ENCODE measurements at regions not wholly inside any gene's neighbourhood (a gene's known extent, or its start where the extent isn't known, plus 50 kb on each side); places are given as distances from the start of the nearest gene placed in this dataset.

- TF ChIP-seq CTCF (IDR thresholded peaks at IDR 0.05 in 4 of 5, conservative IDR thresholded peaks at IDR 0.05 in 1 of 5) = no peak
- no peak for TF ChIP-seq POLR2A (IDR thresholded peaks at IDR 0.05)
Measured at GRCh38 chr1:239601108-239601507, 214.7 kb downstream of the CHRM3 start.

Measured in gastrocnemius medialis (tissue), 4 donors.